KOPT-K1 (cell line): ENCODE measurements at regions not wholly inside any gene's neighbourhood (a gene's known extent, or its start where the extent isn't known, plus 50 kb on each side); places are given as distances from the start of the nearest gene placed in this dataset.

Source experiments
- H3K27ac ChIP-seq: fragments of 200-600 bp; sonication (generic); 2 replicates; pipeline ENCODE4 v1.5.1; 2016; ENCODE audit warnings: antibody characterized with exemption, mild to moderate bottlenecking, low read depth, low read length; ENCODE audit not compliant: poor library complexity, severe bottlenecking
- H3K36me3 ChIP-seq: fragments of 200-600 bp; sonication (generic); 2 replicates; pipeline ENCODE4 v1.5.1; 2017; ENCODE audit warnings: antibody characterized with exemption, mild to moderate bottlenecking, low read length, moderate library complexity; ENCODE audit not compliant: insufficient read depth
- H3K9me3 ChIP-seq: fragments of 200-600 bp; sonication (generic); 2 replicates; pipeline ENCODE4 v1.5.1; 2017; ENCODE audit warnings: antibody characterized with exemption, low read length, mild to moderate bottlenecking; ENCODE audit not compliant: insufficient read depth, poor library complexity, severe bottlenecking

DNA sequence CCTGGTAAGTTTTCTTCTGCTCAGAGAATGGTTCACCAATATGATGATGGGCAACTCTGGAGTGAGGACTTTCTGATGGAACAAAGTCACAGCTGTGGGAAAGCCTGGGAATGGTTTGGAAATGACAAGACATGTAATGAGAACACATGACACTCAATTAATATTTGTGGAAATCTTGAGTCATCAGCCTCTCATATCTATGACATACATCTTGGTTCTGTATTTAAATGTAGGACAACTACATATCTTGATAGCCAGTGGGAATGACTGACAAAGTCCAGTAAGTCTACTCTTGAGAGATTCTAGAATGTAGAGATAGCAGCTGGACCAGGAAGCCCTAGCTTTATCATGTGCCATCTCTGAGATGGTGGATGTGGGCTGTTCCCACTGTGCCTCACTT, 85.5 kb downstream of the PALM2AKAP2 start:
- Histone ChIP-seq H3K27ac (no peak overlapping the region), H3K9me3 (no peaks in the 10 kb centered on the region), H3K36me3 (no peaks in the 10 kb centered on the region)

DNA sequence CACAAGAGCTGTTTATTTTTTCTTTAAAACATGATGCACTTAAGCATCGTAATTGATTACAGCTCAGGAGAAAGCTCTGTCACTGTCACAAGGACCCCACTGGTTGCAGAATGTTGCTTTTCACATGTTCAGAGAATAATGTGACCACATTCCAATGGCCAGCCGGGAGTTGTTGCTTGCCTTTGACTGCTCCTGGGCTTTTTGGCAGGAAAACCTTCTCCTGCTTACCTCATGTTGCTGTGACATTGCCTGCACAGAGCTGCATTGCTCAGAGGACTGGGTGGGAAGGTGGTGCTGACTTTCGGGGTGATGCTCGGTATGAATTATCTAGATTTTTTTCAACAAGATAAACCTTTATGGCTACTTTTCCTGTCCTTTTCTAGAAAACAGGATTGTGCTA, 88.2 kb downstream of the PALM2AKAP2 start:
- Histone ChIP-seq H3K9me3 (no peaks in the 10 kb centered on the region), H3K27ac (no peak overlapping the region)

DNA sequence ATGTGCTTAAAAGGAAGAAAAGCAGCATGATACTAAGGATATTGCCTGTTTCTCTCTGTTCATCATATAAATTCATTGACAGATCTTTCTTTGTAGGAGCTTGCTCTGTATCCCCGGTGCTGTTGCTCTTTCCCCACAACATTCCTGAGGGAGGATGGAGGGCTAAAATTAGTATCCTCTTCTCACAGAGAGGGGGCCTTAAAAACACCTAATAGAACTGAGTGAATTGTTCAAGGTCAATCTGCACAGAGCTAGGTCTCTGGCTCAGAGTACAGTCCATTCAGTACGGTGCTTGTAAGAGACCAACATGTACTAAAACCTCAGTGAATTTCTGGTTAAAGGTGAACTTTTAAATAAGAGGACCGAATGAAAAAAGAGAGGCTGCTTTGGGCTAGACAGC, 88.7 kb downstream of the PALM2AKAP2 start:
- no peak overlapping the region for H3K27ac ChIP-seq
- no peaks in the 10 kb centered on the region for H3K36me3 ChIP-seq

More for the DNA sequence above, 88.2 kb downstream of the PALM2AKAP2 start:
- no peaks in the 10 kb centered on the region for H3K36me3 ChIP-seq

DNA sequence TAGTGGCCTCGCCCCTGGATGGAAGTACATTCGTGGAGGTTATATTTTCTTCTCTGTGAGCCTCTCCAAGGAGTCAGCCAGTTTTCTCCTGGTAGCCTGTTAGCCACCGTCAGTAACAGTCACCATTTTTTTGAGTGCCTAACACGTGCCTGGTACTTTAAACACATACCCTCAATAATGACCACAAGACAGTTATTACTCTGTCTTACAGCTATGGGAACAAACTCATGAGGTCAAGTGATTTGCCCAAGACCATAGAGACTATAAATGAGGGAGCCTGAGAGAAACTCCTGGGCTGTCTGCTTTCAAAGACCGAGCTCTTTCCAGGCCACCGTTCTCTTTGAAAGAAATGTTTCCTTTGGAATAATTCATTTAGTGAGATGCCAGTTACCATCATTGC, 90.4 kb downstream of the PALM2AKAP2 start:
- Histone ChIP-seq H3K27ac (no peak overlapping the region), H3K9me3 (no peaks in the 10 kb centered on the region), H3K36me3 (no peaks in the 10 kb centered on the region)

More for the DNA sequence above, 88.7 kb downstream of the PALM2AKAP2 start:
- no peaks in the 10 kb centered on the region for H3K9me3 ChIP-seq

DNA sequence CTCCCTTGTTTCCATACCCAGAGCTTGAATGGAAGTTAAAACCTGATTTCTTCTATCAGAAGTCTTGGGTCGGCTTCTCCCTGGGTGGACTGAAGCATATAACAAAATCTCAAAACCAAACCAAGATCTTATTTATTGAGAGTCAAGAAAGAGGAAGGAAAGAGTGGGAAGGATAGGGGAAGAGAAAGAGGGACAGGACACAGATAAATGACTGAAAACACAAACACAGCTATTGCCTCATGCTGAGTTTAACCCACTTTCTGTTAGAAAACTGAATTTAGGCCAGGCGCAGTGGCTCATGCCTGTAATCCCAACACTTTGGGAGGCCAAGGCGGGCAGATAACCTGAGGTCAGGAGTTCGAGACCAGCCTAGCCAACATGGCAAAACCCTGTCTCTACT, 92.9 kb downstream of the PALM2AKAP2 start:
- H3K9me3 ChIP-seq = no peaks in the 10 kb centered on the region
- H3K27ac ChIP-seq = no peak overlapping the region
- H3K36me3 ChIP-seq = no peaks in the 10 kb centered on the region

DNA sequence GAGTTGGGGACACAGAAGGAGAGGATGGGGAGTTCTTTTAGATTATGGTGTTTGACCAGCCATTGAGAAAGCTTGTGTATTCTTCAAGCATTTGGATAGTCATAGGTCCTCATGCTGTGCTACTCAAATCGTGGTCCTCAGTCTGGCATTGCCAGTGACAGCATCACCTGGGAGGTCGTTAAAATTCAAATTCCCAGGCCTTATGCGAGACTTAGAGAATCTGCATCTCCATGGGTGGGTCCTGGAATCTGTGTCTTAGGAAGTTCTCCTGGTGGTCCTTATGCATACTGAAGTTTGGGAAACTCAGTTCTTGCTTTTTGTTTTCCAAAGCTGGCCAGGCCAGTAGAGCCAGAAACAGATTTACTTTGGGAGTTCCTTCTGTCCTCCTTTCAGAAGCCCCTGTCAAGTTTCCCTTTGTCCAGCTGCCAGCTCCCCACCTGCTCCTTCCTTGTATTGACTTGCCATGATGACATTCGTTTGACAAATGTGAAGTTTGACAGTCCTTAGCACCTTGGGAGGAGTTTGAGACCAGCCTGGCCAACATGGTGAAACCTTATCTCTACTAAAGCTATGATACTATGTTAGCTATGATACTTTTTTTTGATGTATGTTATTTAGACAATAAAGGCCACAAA, 95.6 kb downstream of the PALM2AKAP2 start:
- Histone ChIP-seq H3K27ac (no peak overlapping the region), H3K9me3 (no peaks in the 10 kb centered on the region), H3K36me3 (no peaks in the 10 kb centered on the region)

DNA sequence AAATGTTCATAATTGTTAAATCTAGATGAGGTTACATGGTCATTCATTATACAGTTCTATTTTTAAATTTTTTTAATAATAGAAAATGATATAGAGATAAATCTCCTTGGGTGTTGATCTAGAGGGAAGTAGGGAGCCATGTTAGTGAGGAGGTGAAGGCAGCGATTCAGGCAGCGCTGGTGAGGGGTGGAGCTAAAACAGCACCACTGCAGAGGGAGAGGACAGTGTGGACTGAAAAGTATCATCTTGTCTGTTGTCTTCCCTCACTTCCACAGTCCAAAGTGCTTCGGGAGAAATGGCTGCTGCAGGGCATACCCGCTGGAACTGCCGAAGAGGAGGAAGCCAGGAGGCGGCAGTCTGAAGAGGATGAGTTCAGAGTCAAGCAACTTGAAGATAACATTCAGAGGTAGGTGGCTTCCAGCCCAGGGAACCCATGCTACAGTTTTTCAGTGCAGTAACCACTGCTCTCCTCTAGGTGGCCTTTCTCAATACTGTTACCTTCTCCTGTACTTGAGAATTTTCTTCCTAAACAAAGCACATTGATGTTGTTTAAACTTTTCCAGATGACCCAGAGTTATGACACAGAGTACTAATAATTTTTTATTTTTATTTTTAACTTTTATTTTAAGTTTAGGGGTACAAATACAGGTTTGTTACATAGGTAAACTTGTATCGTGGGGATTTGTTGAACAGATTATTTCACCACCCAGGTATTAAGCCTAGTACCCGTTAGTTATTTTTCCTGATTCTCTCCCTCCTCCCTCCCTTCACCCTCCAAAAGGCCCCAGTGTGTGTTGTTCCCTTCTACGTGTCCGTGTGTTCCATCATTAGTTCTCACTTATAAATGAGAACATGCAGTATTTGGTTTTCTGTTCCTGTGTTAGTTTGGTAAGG, 100.5 kb downstream of the PALM2AKAP2 start:
- Histone ChIP-seq H3K9me3 (no peaks in the 10 kb centered on the region), H3K36me3 (no peaks in the 10 kb centered on the region), H3K27ac (no peak overlapping the region)

DNA sequence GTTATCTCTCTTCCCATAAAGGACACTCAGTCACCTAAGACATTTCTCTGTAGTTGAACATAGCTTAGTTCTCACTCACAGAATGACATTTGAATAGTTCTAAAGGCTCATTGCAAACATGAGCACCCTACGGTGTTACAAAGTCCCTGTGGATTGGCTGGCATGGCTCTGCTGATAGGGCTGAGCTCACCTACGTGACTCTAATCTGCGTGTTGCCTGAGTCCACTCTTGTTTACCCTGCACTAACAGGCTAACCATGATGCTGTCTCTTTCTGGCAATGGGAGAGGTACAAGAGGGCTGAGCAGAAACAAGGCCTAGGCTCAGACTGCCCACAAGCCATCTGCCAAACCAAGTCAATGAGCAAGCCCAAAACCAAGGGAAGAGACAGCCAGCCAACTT, 103.6 kb downstream of the PALM2AKAP2 start:
- Histone ChIP-seq H3K9me3 (no peaks in the 10 kb centered on the region), H3K27ac (no peak overlapping the region), H3K36me3 (no peaks in the 10 kb centered on the region)

DNA sequence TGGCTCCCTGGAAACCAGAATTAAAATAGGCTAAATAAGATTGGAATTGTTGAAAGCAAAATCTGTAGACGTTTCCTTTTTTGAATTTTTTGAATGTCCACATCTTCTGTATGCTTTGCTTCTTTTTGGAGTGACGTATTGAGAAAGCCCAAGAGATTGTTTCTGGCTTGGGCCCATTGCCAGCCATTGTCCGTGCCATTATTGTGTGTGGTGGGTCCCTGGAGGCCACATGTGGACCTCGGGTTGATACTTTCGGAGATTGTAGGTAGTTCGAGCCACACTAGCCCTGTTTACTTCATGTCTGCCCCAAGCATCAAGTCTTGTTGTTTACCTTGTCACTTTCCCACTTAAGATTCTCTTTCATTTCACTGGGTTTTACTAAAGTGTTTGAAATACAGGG, 106.0 kb downstream of the PALM2AKAP2 start:
- Histone ChIP-seq H3K27ac (peak overlapping the region; percentile 61), H3K9me3 (no peaks in the 10 kb centered on the region), H3K36me3 (no peaks in the 10 kb centered on the region)

DNA sequence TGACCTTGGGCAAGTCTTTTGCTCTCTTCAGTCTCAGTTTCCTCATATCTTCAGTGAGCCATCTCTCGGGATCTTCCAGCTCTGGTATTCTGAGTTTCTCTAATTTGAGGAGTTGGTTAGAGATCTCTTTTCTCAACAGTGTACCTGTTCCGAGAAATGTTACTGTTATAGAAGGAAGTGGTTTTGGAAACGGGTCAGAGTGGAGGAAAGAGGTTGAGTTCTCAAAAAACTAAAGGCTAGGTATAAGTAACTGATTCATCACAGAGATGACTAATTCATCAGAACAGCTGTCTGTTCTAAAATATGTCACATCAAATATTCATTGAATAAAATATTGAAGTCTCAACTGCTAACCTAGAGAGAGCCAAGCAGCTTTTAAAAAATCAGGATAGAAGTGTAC, 106.6 kb downstream of the PALM2AKAP2 start:
- H3K9me3 ChIP-seq = no peaks in the 10 kb centered on the region
- peak overlapping the region; percentile 61 for H3K27ac ChIP-seq
- H3K36me3 ChIP-seq = no peaks in the 10 kb centered on the region

DNA sequence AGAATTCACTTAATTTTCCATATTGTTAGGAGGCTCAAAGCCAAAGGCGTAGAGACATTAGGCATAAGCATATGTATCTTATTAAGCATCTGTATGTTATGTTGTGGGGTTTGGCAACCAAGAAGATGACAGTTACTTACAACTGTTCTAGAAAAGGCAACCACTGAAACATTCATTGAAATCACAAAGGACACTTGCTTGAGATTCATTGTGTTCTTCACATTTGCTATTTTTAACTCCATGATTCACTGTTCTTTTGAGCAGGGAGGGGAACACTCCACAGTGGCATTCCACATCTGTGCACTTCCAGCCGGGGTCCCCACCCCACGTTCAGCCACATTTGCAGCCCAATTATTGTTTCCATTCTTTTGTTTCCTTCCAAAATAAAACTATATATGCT, 107.1 kb downstream of the PALM2AKAP2 start:
- no peaks in the 10 kb centered on the region for H3K9me3 ChIP-seq
- peak overlapping the region; percentile 61 for H3K27ac ChIP-seq
- no peaks in the 10 kb centered on the region for H3K36me3 ChIP-seq

DNA sequence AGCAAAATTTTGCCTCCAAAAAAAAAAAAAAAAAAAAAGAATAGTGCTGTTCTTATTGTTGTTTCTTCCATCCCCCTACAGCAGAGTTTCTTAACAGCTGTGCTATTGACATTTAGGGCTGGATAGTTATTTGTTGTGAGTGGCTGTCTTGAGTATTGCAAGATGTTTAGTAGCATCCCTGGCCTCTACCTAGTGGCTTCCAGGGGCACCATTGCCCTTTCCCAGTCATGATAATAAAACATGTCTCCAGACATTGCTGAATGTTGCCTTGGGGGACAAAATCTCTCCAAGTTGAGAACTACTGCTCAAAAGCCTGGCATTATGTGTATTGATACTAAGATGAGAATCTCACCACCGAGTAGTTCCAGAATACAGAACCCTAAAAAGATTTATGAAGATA, 108.7 kb downstream of the PALM2AKAP2 start:
- H3K9me3 ChIP-seq = no peaks in the 10 kb centered on the region
- peak overlapping the region; percentile 10 for H3K27ac ChIP-seq
- no peaks in the 10 kb centered on the region for H3K36me3 ChIP-seq

DNA sequence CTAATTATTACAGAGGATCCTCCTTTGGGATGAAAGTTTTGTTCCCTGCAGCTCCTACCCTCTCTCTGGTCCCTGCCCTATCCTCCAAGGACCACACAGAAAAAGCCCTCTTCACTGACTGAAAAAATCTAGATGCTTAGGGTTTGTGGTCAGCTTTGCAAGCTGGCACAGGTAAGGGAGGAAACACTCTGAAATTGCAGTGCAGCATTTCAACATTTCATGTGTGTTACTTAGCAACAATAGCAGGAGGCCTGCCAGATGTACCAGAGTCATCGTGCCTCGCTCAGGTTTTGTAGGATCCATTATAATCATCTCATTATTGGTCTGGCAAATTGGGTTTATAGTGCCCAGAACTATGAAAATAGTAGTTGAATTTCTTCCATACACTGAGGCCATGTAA, 109.5 kb downstream of the PALM2AKAP2 start:
- no peaks in the 10 kb centered on the region for H3K9me3 ChIP-seq
- H3K27ac ChIP-seq = peak overlapping the region; percentile 10
- no peaks in the 10 kb centered on the region for H3K36me3 ChIP-seq

DNA sequence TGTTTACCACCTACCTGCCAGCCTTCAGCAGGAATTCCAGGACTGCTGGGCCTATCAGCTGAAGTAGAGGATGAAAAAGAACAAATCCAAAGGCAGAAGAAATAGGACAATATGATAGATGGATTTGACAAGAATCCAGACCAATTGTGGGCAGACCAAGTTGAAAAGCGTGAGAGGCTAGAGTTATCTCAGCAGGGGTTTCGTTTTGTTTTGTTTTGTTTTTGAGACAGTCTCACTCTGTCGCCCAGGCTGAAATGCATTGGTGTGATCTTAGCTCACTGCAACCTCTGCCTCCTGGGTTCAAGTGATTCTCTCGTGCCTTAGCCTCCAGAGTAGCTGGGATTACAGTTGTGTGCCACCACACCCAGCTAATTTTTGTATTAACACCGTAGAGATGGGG, 113.2 kb downstream of the PALM2AKAP2 start:
- Histone ChIP-seq H3K36me3 (no peaks in the 10 kb centered on the region), H3K27ac (no peak overlapping the region), H3K9me3 (no peaks in the 10 kb centered on the region)

DNA sequence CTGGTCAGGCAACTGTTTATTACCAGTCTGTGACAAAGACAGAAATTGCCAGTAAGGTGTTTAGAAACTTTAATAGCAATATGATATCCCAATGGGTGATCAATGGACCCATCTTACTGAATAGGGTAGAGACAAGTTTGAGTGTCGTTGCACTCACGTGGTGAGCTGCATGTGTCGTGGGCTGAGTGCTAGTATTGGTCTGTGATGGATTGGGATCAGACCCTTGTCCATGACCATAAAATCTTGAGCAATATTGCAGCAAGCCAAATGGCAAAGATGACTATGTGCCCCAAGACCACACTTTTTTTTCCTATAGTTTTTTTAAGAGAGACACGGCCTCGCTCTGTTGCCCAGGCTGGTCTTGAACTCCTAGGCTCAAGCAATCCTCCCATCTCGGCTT, 114.5 kb downstream of the PALM2AKAP2 start:
- no peaks in the 10 kb centered on the region for H3K36me3 ChIP-seq
- no peak overlapping the region for H3K27ac ChIP-seq
- no peaks in the 10 kb centered on the region for H3K9me3 ChIP-seq
